ENCODE measurements at regions not wholly inside any gene's neighbourhood (a gene's known extent, or its start where the extent isn't known, plus 50 kb on each side); places are given as distances from the start of the nearest gene placed in this dataset.

- no peak for DNase-seq
Measured at GRCh38 chr1:29825274-29825940, 589.1 kb downstream of the PTPRU start.

- DNase-seq: no peak
Measured at GRCh38 chr1:29824511-29825273, 588.4 kb downstream of the PTPRU start.

- DNase-seq: no peak
Measured at GRCh38 chr1:29824025-29824424, 587.7 kb downstream of the PTPRU start.

- no peak for DNase-seq
Measured at GRCh38 chr1:29823561-29823960, 587.2 kb downstream of the PTPRU start.

GRCh38 chr1:29821605-29822004 lies 585.3 kb downstream of the PTPRU start:
- DNase-seq: no peak

- no peak for DNase-seq
Measured at GRCh38 chr1:29820401-29820800, 584.1 kb downstream of the PTPRU start.

GRCh38 chr1:29812408-29813135 lies 576.2 kb downstream of the PTPRU start:
- DNase-seq: no peak

- DNase-seq: no peak
Measured at GRCh38 chr1:29811727-29812407, 575.5 kb downstream of the PTPRU start.

GRCh38 chr1:29811247-29811646 lies 574.9 kb downstream of the PTPRU start:
- no peak for DNase-seq

GRCh38 chr1:29810121-29811120 lies 574.1 kb downstream of the PTPRU start:
- DNase-seq: no peak

- DNase-seq: no peak
Measured at GRCh38 chr1:29809446-29810120, 573.3 kb downstream of the PTPRU start.

- DNase-seq: no peak
Measured at GRCh38 chr1:29808141-29808995, 572.0 kb downstream of the PTPRU start.

- no peak for DNase-seq
Measured at GRCh38 chr1:29807689-29808088, 571.4 kb downstream of the PTPRU start.

- no peak for DNase-seq
Measured at GRCh38 chr1:29806646-29807319, 570.5 kb downstream of the PTPRU start.

- DNase-seq: no peak
Measured at GRCh38 chr1:29805896-29806160, 569.5 kb downstream of the PTPRU start.

GRCh38 chr1:29805122-29805895 lies 569.0 kb downstream of the PTPRU start:
- DNase-seq: no peak

- DNase-seq: no peak
Measured at GRCh38 chr1:29804181-29804899, 568.0 kb downstream of the PTPRU start.

- DNase-seq: no peak
Measured at GRCh38 chr1:29803486-29803885, 567.2 kb downstream of the PTPRU start.
